HepG2 (cell line): ENCODE measurements at regions not wholly inside any gene's neighbourhood (a gene's known extent, or its start where the extent isn't known, plus 50 kb on each side); places are given as distances from the start of the nearest gene placed in this dataset.

Experiments
- ATAC-seq: fragments of 200-7000 bp; cut with Tn5 transposase; 3 replicates; pipeline ENCODE4 v1.9.1; 2020; ENCODE audit warnings: mild to moderate bottlenecking, moderate library complexity
- BruUV-seq: library from RNA; stranded (reverse); fragments of 400-500 nt; replicated peaks from 2 replicates; lab custom pipeline; 2021; lab: Mats Ljungman, UMichigan
- CTCF ChIA-PET: fragments of 300-600 bp; formaldehyde crosslinking; extraction: SDS; loops from one replicate; lab custom pipeline; 2021; ENCODE audit warnings: low total read pairs, inconsistent platforms, low intra/inter-chr PET ratio; lab: Yijun Ruan, JAX
- POLR2A ChIA-PET: fragments of 350-600 bp; sonication (Branson Sonifier 250); formaldehyde crosslinking; loops from one replicate; lab custom pipeline; 2020; ENCODE audit warnings: antibody characterized with exemption, inconsistent platforms; lab: Yijun Ruan, JAX
- DNase-seq: peaks from one replicate; pipeline ENCODE4 v3.0.0-alpha.2; 2015; ENCODE audit warnings: low spot score
- FAIRE-seq: peaks from 3 replicates; lab custom pipeline; 2011; peaks lifted over from hg19 to GRCh38; lab: Jason Lieb, UNC
- H2AFZ ChIP-seq: one replicate; pipeline ENCODE4 v1.6.1; 2011; ENCODE audit warnings: low read length, inconsistent platforms
- H3K27ac ChIP-seq: fragments of 300-600 bp; 3 replicates; pipeline ENCODE4 v1.8.0; 2011; ENCODE audit warnings: mixed run types, mild to moderate bottlenecking, mixed read lengths, low read length, inconsistent platforms; ENCODE audit not compliant: insufficient read depth; ENCODE audit errors: extremely low read length
- H3K27me3 ChIP-seq, 2 experiments: fragments of 200-600 bp in 1 of 2; 2 replicates in 1 of 2; 3 replicates in 1 of 2; pipeline versions ENCODE4 v1.6.0 to v1.8.0; 2011; ENCODE audit warnings: low read length in 2 of 2, mild to moderate bottlenecking in 2 of 2, moderate library complexity in 2 of 2, inconsistent platforms in 1 of 2; ENCODE audit not compliant: insufficient read depth in 2 of 2, control insufficient read depth in 1 of 2
- H3K36me3 ChIP-seq, 2 experiments: fragments of 200-600 bp in 1 of 2; replicated peaks in 1 of 2; 2 replicates in 1 of 2; 3 replicates in 1 of 2; pipeline versions ENCODE4 v1.5.1 to v1.8.0; 2011; ENCODE audit warnings: low read length in 2 of 2, inconsistent platforms in 1 of 2; ENCODE audit not compliant: insufficient read depth in 2 of 2, control insufficient read depth in 1 of 2
- H3K4me1 ChIP-seq: 2 replicates; pipeline ENCODE4 v1.5.1; 2012; ENCODE audit warnings: low read length, inconsistent platforms; ENCODE audit not compliant: insufficient read depth
- H3K4me2 ChIP-seq: 2 replicates; pipeline ENCODE4 v1.6.0; 2011; ENCODE audit warnings: low read depth, low read length, inconsistent platforms
- H3K4me3 ChIP-seq, 3 experiments: fragments of 200-600 bp in 1 of 3; sonication (generic), shearing (Covaris generic) in 1 of 3; replicated peaks in 1 of 3; 2 replicates each; pipeline ENCODE4 v1.5.1; 2011 to 2016; ENCODE audit warnings: low read length in 3 of 3, inconsistent platforms in 2 of 3, low read depth in 2 of 3, mild to moderate bottlenecking in 2 of 3, control low read depth in 1 of 3, mixed read lengths in 1 of 3; ENCODE audit not compliant: insufficient read depth in 1 of 3
- H3K79me2 ChIP-seq: one replicate; pipeline ENCODE4 v1.6.1; 2011; ENCODE audit warnings: low read length, inconsistent platforms; ENCODE audit not compliant: insufficient read depth
- H3K9ac ChIP-seq: 2 replicates; pipeline ENCODE4 v1.6.0; 2011; ENCODE audit warnings: mild to moderate bottlenecking, low read depth, low read length, inconsistent platforms; ENCODE audit not compliant: insufficient read depth
- H3K9me3 ChIP-seq: 2 replicates; pipeline ENCODE4 v1.5.1; 2012; ENCODE audit warnings: mild to moderate bottlenecking, low read length
- H4K20me1 ChIP-seq: 2 replicates; pipeline ENCODE4 v1.6.0; 2011; ENCODE audit warnings: inconsistent platforms, mild to moderate bottlenecking, low read length, moderate library complexity; ENCODE audit not compliant: insufficient read depth
- ATF5 ChIP-seq: sonication (generic); formaldehyde crosslinking; IDR thresholded peaks from 2 replicates; pipeline ENCODE4 v1.4.0; 2020; ENCODE audit warnings: mild to moderate bottlenecking, low read depth, missing genetic modification reagents
- DRAP1 ChIP-seq: IDR thresholded peaks from 2 replicates; pipeline ENCODE4 v1.6.1; 2016; ENCODE audit warnings: missing genetic modification reagents, missing compliant biosample characterization
- HMG20A ChIP-seq: IDR thresholded peaks from 2 replicates; pipeline ENCODE4 v1.6.1; 2016; ENCODE audit warnings: borderline replicate concordance
- NFIC ChIP-seq: IDR thresholded peaks from 2 replicates; pipeline ENCODE4 v1.6.1; 2012; ENCODE audit warnings: mild to moderate bottlenecking, low read length, inconsistent platforms
- PLRG1 ChIP-seq: fragments of 450-650 bp; conservative IDR thresholded peaks from 2 replicates; pipeline ENCODE4 v1.6.1; 2016
- POLR2A ChIP-seq, 2 experiments: IDR thresholded peaks; 2 replicates each; pipeline ENCODE4 v1.6.1; 2011; ENCODE audit warnings: low read depth in 2 of 2, low read length in 2 of 2, mild to moderate bottlenecking in 1 of 2, moderate library complexity in 1 of 2; ENCODE audit not compliant: insufficient read depth in 1 of 2
- SMAD3 ChIP-seq: sonication (generic); formaldehyde crosslinking; IDR thresholded peaks from 2 replicates; pipeline ENCODE4 v1.4.0; 2020; ENCODE audit warnings: missing genetic modification reagents
- ZBTB20 ChIP-seq: sonication (generic); formaldehyde crosslinking; IDR thresholded peaks from 2 replicates; pipeline ENCODE4 v1.8.1; 2023; ENCODE audit warnings: missing genetic modification reagents, low read depth, mild to moderate bottlenecking, borderline replicate concordance
- ZHX1 ChIP-seq: sonication (generic); formaldehyde crosslinking; IDR thresholded peaks from 2 replicates; pipeline ENCODE4 v1.8.1; 2022; ENCODE audit warnings: low read depth, mild to moderate bottlenecking, missing genetic modification reagents
- ZNF235 ChIP-seq: sonication (generic); formaldehyde crosslinking; IDR thresholded peaks from 2 replicates; pipeline ENCODE4 v1.8.1; 2023; ENCODE audit warnings: mild to moderate bottlenecking, missing genetic modification reagents, borderline replicate concordance
- ZNF280D ChIP-seq: sonication (generic); formaldehyde crosslinking; IDR thresholded peaks from 2 replicates; pipeline ENCODE4 v1.5.1; 2020; ENCODE audit warnings: mild to moderate bottlenecking, missing genetic modification reagents
- ZNF33B ChIP-seq: sonication (generic); formaldehyde crosslinking; IDR thresholded peaks from 2 replicates; pipeline ENCODE4 v1.5.1; 2020; ENCODE audit warnings: mild to moderate bottlenecking, missing genetic modification reagents
- ZSCAN9 ChIP-seq: IDR thresholded peaks from 2 replicates; pipeline ENCODE4 v1.6.1; 2016; ENCODE audit warnings: borderline replicate concordance
- WGBS: methylation state at CpG from one replicate; pipeline ENCODE4 v1.1.6; 2017; ENCODE audit warnings: low lambda C conversion rate; 5-methylcytosine and 5-hydroxymethylcytosine counted together
- in situ Hi-C: cut with HindIII; loops from 2 replicates; pipeline ENCODE4 v1.10.0; 2017; ENCODE audit warnings: low pct_unique_long_range_greater_than_20kb; ENCODE audit not compliant: extremely low pct_ligation_motif_present
- intact Hi-C: fragments of 100-400 bp; cut with micrococcal nuclease; formaldehyde crosslinking; loops from one replicate; pipeline ENCODE4 v1.10.0; 2022; ENCODE audit not compliant: unreplicated experiment

- Histone ChIP-seq H2AFZ (no peak overlapping the region), H3K36me3 (no peaks in the 10 kb centered on the region), H3K27ac (no peak overlapping the region), H3K9me3 (no peaks in the 10 kb centered on the region), H3K4me2 (no peak overlapping the region)
- in situ Hi-C loops: no loop called here
- ChIA-PET CTCF (no interaction called here), POLR2A (no interaction called here)
- intact Hi-C loops: no loop called here
- DNase-seq (no peak), ATAC-seq (no peak)
- no TSS peak for BruUV-seq
- no peak for TF ChIP-seq ZNF33B (CRISPR knock-in tag)
- no peak for TF ChIP-seq ZBTB20 (CRISPR knock-in tag)
- no peak for TF ChIP-seq ZNF280D (CRISPR knock-in tag)
- no peak for TF ChIP-seq ZNF235
- no peak for TF ChIP-seq POLR2A (IDR thresholded peaks at IDR 0.05; ENCODE audit: insufficient read depth in 1 of 2, low read depth in 2 of 2, low read length in 2 of 2)
- TF ChIP-seq, all 625 proteins: peak for 0
- no peak for FAIRE-seq
- Histone ChIP-seq H3K4me3 (no peak overlapping the region), H4K20me1 (no peaks in the 10 kb centered on the region), H3K27me3 (no peaks in the 10 kb centered on the region), H3K4me1 (no peaks in the 10 kb centered on the region), H3K79me2 (no peaks in the 10 kb centered on the region), H3K9ac (no peak overlapping the region)
- WGBS: 76% methylated on average over 18 of the region's 19 CpGs
These were observed 1323.8 kb upstream of the EYS start for GRCh38 chr6:67030861-67031260.

- FAIRE-seq (no peak), DNase-seq (no peak), ATAC-seq (no peak)
- Histone ChIP-seq H3K79me2 (no peaks in the 10 kb centered on the region), H3K27ac (no peak overlapping the region), H3K36me3 (no peaks in the 10 kb centered on the region), H3K4me3 (no peak overlapping the region), H3K4me2 (no peak overlapping the region), H2AFZ (no peak overlapping the region), H3K27me3 (no peaks in the 10 kb centered on the region), H3K4me1 (no peaks in the 10 kb centered on the region), H3K9ac (no peak overlapping the region), H3K9me3 (no peaks in the 10 kb centered on the region), H4K20me1 (no peaks in the 10 kb centered on the region)
- ChIA-PET CTCF (no interaction called here), POLR2A (no interaction called here)
- intact Hi-C loops: no loop called here
- no TSS peak for BruUV-seq
- in situ Hi-C loops: no loop called here
- 2% methylated on average over 1 of the region's 1 CpG for WGBS
- no peak for TF ChIP-seq NFIC
- no peak for TF ChIP-seq HMG20A (CRISPR knock-in tag)
- no peak for TF ChIP-seq ZSCAN9
- no peak for TF ChIP-seq SMAD3 (CRISPR knock-in tag)
- no peak for TF ChIP-seq DRAP1
- no peak for TF ChIP-seq PLRG1
- no peak for TF ChIP-seq ATF5 (CRISPR knock-in tag)
- no peak for TF ChIP-seq ZHX1 (CRISPR knock-in tag)
These were observed 1310.0 kb upstream of the EYS start for GRCh38 chr6:67016921-67017460.
